ENCODE measurements at regions not wholly inside any gene's neighbourhood (a gene's known extent, or its start where the extent isn't known, plus 50 kb on each side); places are given as distances from the start of the nearest gene placed in this dataset.

DNA sequence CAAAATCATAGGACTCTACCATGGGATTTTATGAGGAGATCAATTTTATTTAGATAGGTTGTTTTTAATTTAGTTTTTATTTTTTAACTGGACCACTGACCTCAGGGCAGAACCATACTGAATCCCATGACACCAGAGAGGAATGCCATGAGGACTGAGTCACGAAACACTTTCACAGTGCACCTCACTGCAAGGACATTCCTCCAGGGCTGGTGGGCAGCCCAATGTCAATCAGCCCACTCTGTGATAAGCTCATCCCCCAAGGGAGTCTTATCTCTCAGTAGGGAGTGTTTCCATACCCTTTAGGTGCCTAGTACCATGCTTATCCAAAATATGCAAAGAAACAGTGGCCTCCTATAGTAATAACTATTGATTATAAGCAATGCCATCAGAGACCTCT lies 224.5 kb upstream of the CDH6 start:
- TF ChIP-seq, protein P1, sequence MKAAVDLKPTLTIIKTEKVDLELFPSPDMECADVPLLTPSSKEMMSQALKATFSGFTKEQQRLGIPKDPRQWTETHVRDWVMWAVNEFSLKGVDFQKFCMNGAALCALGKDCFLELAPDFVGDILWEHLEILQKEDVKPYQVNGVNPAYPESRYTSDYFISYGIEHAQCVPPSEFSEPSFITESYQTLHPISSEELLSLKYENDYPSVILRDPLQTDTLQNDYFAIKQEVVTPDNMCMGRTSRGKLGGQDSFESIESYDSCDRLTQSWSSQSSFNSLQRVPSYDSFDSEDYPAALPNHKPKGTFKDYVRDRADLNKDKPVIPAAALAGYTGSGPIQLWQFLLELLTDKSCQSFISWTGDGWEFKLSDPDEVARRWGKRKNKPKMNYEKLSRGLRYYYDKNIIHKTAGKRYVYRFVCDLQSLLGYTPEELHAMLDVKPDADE (IDR thresholded peaks at IDR 0.05), result no peak
- no peak for TF ChIP-seq EZH2phosphoT487 (IDR thresholded peaks at IDR 0.05; ENCODE audit: unreplicated experiment)
- TF ChIP-seq CREB1 (CRISPR knock-in tag; IDR thresholded peaks at IDR 0.05; ENCODE audit: low read depth), result no peak
- TF ChIP-seq, protein P2, sequence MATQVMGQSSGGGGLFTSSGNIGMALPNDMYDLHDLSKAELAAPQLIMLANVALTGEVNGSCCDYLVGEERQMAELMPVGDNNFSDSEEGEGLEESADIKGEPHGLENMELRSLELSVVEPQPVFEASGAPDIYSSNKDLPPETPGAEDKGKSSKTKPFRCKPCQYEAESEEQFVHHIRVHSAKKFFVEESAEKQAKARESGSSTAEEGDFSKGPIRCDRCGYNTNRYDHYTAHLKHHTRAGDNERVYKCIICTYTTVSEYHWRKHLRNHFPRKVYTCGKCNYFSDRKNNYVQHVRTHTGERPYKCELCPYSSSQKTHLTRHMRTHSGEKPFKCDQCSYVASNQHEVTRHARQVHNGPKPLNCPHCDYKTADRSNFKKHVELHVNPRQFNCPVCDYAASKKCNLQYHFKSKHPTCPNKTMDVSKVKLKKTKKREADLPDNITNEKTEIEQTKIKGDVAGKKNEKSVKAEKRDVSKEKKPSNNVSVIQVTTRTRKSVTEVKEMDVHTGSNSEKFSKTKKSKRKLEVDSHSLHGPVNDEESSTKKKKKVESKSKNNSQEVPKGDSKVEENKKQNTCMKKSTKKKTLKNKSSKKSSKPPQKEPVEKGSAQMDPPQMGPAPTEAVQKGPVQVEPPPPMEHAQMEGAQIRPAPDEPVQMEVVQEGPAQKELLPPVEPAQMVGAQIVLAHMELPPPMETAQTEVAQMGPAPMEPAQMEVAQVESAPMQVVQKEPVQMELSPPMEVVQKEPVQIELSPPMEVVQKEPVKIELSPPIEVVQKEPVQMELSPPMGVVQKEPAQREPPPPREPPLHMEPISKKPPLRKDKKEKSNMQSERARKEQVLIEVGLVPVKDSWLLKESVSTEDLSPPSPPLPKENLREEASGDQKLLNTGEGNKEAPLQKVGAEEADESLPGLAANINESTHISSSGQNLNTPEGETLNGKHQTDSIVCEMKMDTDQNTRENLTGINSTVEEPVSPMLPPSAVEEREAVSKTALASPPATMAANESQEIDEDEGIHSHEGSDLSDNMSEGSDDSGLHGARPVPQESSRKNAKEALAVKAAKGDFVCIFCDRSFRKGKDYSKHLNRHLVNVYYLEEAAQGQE (IDR thresholded peaks at IDR 0.05; ENCODE audit: unreplicated experiment), result no peak
- no peak for TF ChIP-seq POLR2AphosphoS5 (IDR thresholded peaks at IDR 0.05; ENCODE audit: low read depth)
- TF ChIP-seq ZNF331 (CRISPR knock-in tag; IDR thresholded peaks at IDR 0.05; ENCODE audit: low read depth), result no peak
- no peak for TF ChIP-seq JUNB (IDR thresholded peaks at IDR 0.05; ENCODE audit: unreplicated experiment)
- TF ChIP-seq NANOG (IDR thresholded peaks at IDR 0.05; ENCODE audit: borderline replicate concordance), result no peak
- TF ChIP-seq, protein P3, sequence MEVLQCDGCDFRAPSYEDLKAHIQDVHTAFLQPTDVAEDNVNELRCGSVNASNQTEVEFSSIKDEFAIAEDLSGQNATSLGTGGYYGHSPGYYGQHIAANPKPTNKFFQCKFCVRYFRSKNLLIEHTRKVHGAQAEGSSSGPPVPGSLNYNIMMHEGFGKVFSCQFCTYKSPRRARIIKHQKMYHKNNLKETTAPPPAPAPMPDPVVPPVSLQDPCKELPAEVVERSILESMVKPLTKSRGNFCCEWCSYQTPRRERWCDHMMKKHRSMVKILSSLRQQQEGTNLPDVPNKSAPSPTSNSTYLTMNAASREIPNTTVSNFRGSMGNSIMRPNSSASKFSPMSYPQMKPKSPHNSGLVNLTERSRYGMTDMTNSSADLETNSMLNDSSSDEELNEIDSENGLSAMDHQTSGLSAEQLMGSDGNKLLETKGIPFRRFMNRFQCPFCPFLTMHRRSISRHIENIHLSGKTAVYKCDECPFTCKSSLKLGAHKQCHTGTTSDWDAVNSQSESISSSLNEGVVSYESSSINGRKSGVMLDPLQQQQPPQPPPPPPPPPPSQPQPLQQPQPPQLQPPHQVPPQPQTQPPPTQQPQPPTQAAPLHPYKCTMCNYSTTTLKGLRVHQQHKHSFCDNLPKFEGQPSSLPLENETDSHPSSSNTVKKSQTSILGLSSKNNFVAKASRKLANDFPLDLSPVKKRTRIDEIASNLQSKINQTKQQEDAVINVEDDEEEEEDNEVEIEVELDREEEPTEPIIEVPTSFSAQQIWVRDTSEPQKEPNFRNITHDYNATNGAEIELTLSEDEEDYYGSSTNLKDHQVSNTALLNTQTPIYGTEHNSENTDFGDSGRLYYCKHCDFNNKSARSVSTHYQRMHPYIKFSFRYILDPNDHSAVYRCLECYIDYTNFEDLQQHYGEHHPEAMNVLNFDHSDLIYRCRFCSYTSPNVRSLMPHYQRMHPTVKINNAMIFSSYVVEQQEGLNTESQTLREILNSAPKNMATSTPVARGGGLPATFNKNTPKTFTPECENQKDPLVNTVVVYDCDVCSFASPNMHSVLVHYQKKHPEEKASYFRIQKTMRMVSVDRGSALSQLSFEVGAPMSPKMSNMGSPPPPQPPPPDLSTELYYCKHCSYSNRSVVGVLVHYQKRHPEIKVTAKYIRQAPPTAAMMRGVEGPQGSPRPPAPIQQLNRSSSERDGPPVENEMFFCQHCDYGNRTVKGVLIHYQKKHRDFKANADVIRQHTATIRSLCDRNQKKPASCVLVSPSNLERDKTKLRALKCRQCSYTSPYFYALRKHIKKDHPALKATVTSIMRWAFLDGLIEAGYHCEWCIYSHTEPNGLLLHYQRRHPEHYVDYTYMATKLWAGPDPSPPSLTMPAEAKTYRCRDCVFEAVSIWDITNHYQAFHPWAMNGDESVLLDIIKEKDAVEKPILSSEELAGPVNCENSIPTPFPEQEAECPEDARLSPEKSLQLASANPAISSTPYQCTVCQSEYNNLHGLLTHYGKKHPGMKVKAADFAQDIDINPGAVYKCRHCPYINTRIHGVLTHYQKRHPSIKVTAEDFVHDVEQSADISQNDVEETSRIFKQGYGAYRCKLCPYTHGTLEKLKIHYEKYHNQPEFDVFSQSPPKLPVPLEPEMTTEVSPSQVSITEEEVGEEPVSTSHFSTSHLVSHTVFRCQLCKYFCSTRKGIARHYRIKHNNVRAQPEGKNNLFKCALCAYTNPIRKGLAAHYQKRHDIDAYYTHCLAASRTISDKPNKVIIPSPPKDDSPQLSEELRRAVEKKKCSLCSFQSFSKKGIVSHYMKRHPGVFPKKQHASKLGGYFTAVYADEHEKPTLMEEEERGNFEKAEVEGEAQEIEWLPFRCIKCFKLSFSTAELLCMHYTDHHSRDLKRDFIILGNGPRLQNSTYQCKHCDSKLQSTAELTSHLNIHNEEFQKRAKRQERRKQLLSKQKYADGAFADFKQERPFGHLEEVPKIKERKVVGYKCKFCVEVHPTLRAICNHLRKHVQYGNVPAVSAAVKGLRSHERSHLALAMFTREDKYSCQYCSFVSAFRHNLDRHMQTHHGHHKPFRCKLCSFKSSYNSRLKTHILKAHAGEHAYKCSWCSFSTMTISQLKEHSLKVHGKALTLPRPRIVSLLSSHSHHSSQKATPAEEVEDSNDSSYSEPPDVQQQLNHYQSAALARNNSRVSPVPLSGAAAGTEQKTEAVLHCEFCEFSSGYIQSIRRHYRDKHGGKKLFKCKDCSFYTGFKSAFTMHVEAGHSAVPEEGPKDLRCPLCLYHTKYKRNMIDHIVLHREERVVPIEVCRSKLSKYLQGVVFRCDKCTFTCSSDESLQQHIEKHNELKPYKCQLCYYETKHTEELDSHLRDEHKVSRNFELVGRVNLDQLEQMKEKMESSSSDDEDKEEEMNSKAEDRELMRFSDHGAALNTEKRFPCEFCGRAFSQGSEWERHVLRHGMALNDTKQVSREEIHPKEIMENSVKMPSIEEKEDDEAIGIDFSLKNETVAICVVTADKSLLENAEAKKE (CRISPR knock-in tag; IDR thresholded peaks at IDR 0.05), result no peak
- TF ChIP-seq, protein P4, sequence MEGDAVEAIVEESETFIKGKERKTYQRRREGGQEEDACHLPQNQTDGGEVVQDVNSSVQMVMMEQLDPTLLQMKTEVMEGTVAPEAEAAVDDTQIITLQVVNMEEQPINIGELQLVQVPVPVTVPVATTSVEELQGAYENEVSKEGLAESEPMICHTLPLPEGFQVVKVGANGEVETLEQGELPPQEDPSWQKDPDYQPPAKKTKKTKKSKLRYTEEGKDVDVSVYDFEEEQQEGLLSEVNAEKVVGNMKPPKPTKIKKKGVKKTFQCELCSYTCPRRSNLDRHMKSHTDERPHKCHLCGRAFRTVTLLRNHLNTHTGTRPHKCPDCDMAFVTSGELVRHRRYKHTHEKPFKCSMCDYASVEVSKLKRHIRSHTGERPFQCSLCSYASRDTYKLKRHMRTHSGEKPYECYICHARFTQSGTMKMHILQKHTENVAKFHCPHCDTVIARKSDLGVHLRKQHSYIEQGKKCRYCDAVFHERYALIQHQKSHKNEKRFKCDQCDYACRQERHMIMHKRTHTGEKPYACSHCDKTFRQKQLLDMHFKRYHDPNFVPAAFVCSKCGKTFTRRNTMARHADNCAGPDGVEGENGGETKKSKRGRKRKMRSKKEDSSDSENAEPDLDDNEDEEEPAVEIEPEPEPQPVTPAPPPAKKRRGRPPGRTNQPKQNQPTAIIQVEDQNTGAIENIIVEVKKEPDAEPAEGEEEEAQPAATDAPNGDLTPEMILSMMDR (conservative IDR thresholded peaks at IDR 0.05; ENCODE audit: low read depth in 2 of 2), result no peak
- Mint-ChIP-seq H3K9me3 (no peaks in the 10 kb centered on the region), H3K4me3 (no peak overlapping the region), H3K27me3 (ENCODE audit: insufficient read depth, low read depth, poor library complexity) (no peaks in the 10 kb centered on the region), H3K27ac (no peak overlapping the region), H3K4me1 (no peaks in the 10 kb centered on the region), H3K36me3 (ENCODE audit: low read depth) (no peaks in the 10 kb centered on the region)
- H3K4me2 ChIP-seq, result no peak overlapping the region
- no peaks in the 10 kb centered on the region for H3K9me2 ChIP-seq (ENCODE audit: insufficient read depth)
- no peaks in the 10 kb centered on the region for H3K4me1 ChIP-seq (ENCODE audit: insufficient read depth)
- H2AFZ ChIP-seq, result no peak overlapping the region
- no peak overlapping the region for H3K27ac ChIP-seq (ENCODE audit: low read depth)
- no peak overlapping the region for H3K4me3 ChIP-seq
- no peak for ATAC-seq
- no peaks in the 10 kb centered on the region for H3K79me2 ChIP-seq (replicated peaks; ENCODE audit: insufficient read depth)
- no peaks in the 10 kb centered on the region for H3K36me3 ChIP-seq (ENCODE audit: insufficient read depth)
- no peaks in the 10 kb centered on the region for H3K27me3 ChIP-seq (ENCODE audit: insufficient read depth)
- DNase-seq (ENCODE audit: low spot score), result no peak
- no peaks in the 10 kb centered on the region for H3F3A ChIP-seq (replicated peaks; ENCODE audit: low read depth)
- H4K20me1 ChIP-seq (replicated peaks; ENCODE audit: insufficient read depth), result no peaks in the 10 kb centered on the region

Data from GM23338 (cell line).